ENCODE measurements at regions not wholly inside any gene's neighbourhood (a gene's known extent, or its start where the extent isn't known, plus 50 kb on each side); places are given as distances from the start of the nearest gene placed in this dataset.
"Not testable (repeated sequence)": the region's sequence is repeated elsewhere in the genome, so short reads cannot be mapped to it uniquely, and the experiment has no call there.

DNA sequence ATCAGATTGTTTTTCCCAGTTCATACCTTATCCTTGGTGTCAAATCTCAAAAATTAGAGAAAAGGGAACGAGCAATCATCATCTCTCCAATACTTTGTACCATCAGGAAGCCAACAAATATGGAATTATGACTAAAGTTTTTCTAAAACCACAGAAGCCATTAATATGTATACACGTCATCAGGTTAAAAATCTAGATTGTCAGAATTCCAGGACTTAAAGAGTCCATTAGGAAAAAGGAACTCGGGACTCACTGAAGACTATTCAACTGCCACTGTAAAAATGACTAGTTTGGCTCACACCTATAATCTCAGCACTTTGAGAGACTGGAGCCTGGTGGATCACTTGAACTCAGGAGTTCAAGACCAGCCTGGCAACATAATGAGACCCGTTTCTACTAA lies 344.4 kb upstream of the LRRC4C start:
- H3K36me3 ChIP-seq (ENCODE audit: insufficient read depth, low read length): no peaks in the 10 kb centered on the region
- H4K20me1 ChIP-seq (ENCODE audit: insufficient read depth): no peaks in the 10 kb centered on the region
- H3K9me3 ChIP-seq (ENCODE audit: low read length): no peaks in the 10 kb centered on the region
- no peak overlapping the region for H3K4me3 ChIP-seq (ENCODE audit: low read length)
- H3K4me2 ChIP-seq (ENCODE audit: low read length): no peak overlapping the region
- no peaks in the 10 kb centered on the region for H3K79me2 ChIP-seq (replicated peaks; ENCODE audit: insufficient read depth, low read length)
- no peak overlapping the region for H3K9ac ChIP-seq (ENCODE audit: low read length)
- H3K9me2 ChIP-seq (ENCODE audit: insufficient read depth, low read length): no peaks in the 10 kb centered on the region
- H2AFZ ChIP-seq (ENCODE audit: low read depth, low read length): no peak overlapping the region
- H3K27me3 ChIP-seq (ENCODE audit: insufficient read depth, low read depth, low read length): no peaks in the 10 kb centered on the region
- H3K27ac ChIP-seq (ENCODE audit: low read length): no peak overlapping the region
- TF ChIP-seq TAF1 (IDR thresholded peaks at IDR 0.05; ENCODE audit: low read depth): no peak
- TF ChIP-seq RAD21 (conservative IDR thresholded peaks at IDR 0.05): no peak
- TF ChIP-seq EP300 (conservative IDR thresholded peaks at IDR 0.05; ENCODE audit: poor library complexity, severe bottlenecking): no peak
- no peak for TF ChIP-seq EZH2 (IDR thresholded peaks at IDR 0.05; ENCODE audit: borderline replicate concordance, insufficient read depth, low read length, poor library complexity, severe bottlenecking)
- TF ChIP-seq, protein P1, sequence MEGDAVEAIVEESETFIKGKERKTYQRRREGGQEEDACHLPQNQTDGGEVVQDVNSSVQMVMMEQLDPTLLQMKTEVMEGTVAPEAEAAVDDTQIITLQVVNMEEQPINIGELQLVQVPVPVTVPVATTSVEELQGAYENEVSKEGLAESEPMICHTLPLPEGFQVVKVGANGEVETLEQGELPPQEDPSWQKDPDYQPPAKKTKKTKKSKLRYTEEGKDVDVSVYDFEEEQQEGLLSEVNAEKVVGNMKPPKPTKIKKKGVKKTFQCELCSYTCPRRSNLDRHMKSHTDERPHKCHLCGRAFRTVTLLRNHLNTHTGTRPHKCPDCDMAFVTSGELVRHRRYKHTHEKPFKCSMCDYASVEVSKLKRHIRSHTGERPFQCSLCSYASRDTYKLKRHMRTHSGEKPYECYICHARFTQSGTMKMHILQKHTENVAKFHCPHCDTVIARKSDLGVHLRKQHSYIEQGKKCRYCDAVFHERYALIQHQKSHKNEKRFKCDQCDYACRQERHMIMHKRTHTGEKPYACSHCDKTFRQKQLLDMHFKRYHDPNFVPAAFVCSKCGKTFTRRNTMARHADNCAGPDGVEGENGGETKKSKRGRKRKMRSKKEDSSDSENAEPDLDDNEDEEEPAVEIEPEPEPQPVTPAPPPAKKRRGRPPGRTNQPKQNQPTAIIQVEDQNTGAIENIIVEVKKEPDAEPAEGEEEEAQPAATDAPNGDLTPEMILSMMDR (IDR thresholded peaks at IDR 0.05; ENCODE audit: poor library complexity, severe bottlenecking): no peak
- TF ChIP-seq POLR2AphosphoS5 (IDR thresholded peaks at IDR 0.05): no peak
- H3F3A ChIP-seq (ENCODE audit: insufficient read depth, low read length, poor library complexity, severe bottlenecking): no peaks in the 10 kb centered on the region

DNA sequence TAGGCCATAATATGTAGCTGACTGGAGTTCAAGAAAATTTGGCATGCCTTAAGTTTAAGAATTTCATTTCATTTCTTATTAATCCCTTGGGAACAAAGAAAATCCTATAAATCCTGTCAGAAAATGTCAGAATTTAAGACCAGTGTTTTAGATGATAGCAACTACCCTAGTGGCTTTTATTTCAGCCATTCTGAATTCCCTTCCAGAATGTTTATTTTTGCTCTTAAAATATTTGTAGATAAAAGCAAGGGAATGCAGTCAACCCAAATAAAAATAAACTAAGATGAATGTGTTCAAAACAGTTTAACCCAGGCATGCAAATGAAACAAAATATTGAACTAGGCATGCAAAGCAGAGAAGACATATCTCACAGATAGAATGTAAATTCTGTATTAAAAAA lies 356.9 kb upstream of the LRRC4C start:
- no peak overlapping the region for H2AFZ ChIP-seq (ENCODE audit: low read depth, low read length)
- H3K4me2 ChIP-seq (ENCODE audit: low read length): no peak overlapping the region
- no peaks in the 10 kb centered on the region for H4K20me1 ChIP-seq (ENCODE audit: insufficient read depth)
- H3K9me2 ChIP-seq (ENCODE audit: insufficient read depth, low read length): no peaks in the 10 kb centered on the region
- H3K36me3 ChIP-seq (ENCODE audit: insufficient read depth, low read length): no peaks in the 10 kb centered on the region
- H3K27ac ChIP-seq (ENCODE audit: low read length): no peak overlapping the region
- no peak overlapping the region for H3K9ac ChIP-seq (ENCODE audit: low read length)
- H3K4me3 ChIP-seq (ENCODE audit: low read length): no peak overlapping the region
- TF ChIP-seq MXI1 (conservative IDR thresholded peaks at IDR 0.05; ENCODE audit: poor library complexity, severe bottlenecking) (no peak), EP300 (conservative IDR thresholded peaks at IDR 0.05; ENCODE audit: poor library complexity, severe bottlenecking) (no peak), TAF1 (IDR thresholded peaks at IDR 0.05; ENCODE audit: low read depth) (no peak), EZH2 (IDR thresholded peaks at IDR 0.05; ENCODE audit: borderline replicate concordance, insufficient read depth, low read length, poor library complexity, severe bottlenecking) (no peak), RAD21 (conservative IDR thresholded peaks at IDR 0.05) (no peak), POLR2AphosphoS5 (IDR thresholded peaks at IDR 0.05) (no peak), SMC3 (conservative IDR thresholded peaks at IDR 0.05; ENCODE audit: poor library complexity) (no peak)
- TF ChIP-seq, protein P1 (IDR thresholded peaks at IDR 0.05; ENCODE audit: poor library complexity, severe bottlenecking): no peak
- TF ChIP-seq, protein P2, sequence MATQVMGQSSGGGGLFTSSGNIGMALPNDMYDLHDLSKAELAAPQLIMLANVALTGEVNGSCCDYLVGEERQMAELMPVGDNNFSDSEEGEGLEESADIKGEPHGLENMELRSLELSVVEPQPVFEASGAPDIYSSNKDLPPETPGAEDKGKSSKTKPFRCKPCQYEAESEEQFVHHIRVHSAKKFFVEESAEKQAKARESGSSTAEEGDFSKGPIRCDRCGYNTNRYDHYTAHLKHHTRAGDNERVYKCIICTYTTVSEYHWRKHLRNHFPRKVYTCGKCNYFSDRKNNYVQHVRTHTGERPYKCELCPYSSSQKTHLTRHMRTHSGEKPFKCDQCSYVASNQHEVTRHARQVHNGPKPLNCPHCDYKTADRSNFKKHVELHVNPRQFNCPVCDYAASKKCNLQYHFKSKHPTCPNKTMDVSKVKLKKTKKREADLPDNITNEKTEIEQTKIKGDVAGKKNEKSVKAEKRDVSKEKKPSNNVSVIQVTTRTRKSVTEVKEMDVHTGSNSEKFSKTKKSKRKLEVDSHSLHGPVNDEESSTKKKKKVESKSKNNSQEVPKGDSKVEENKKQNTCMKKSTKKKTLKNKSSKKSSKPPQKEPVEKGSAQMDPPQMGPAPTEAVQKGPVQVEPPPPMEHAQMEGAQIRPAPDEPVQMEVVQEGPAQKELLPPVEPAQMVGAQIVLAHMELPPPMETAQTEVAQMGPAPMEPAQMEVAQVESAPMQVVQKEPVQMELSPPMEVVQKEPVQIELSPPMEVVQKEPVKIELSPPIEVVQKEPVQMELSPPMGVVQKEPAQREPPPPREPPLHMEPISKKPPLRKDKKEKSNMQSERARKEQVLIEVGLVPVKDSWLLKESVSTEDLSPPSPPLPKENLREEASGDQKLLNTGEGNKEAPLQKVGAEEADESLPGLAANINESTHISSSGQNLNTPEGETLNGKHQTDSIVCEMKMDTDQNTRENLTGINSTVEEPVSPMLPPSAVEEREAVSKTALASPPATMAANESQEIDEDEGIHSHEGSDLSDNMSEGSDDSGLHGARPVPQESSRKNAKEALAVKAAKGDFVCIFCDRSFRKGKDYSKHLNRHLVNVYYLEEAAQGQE (IDR thresholded peaks at IDR 0.05; ENCODE audit: borderline replicate concordance): no peak
- H3F3A ChIP-seq (ENCODE audit: insufficient read depth, low read length, poor library complexity, severe bottlenecking): no peaks in the 10 kb centered on the region
- no peaks in the 10 kb centered on the region for H3K27me3 ChIP-seq (ENCODE audit: insufficient read depth, low read depth, low read length)
- H3K79me2 ChIP-seq (replicated peaks; ENCODE audit: insufficient read depth, low read length): no peaks in the 10 kb centered on the region
- no peaks in the 10 kb centered on the region for H3K9me3 ChIP-seq (ENCODE audit: low read length)

DNA sequence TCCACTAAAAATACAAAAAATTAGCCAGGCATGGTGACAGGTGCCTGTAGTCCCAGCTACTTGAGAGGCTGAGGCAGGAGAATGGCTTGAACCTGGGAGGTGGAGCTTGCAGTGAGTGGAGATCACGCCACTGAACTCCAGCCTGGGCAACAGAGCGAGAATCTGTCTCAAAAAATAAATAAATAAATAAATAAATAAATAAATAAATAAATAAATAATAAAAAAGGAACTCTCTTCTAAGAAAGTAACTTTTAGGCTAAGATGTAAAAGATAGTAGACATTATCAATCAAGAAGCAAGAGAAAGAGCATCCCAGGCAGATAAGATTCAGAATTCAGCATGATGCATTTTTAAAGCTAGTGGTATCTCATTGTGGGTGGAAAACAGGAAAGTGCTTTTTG lies 364.8 kb upstream of the LRRC4C start:
- H3K4me3 ChIP-seq (ENCODE audit: low read length); H3K9me3 ChIP-seq (ENCODE audit: low read length); H3K79me2 ChIP-seq (replicated peaks; ENCODE audit: insufficient read depth, low read length); H3K9me2 ChIP-seq (ENCODE audit: insufficient read depth, low read length); H4K20me1 ChIP-seq (ENCODE audit: insufficient read depth); H3K27me3 ChIP-seq (ENCODE audit: insufficient read depth, low read depth, low read length); H3K9ac ChIP-seq (ENCODE audit: low read length); H3K36me3 ChIP-seq (ENCODE audit: insufficient read depth, low read length); H2AFZ ChIP-seq (ENCODE audit: low read depth, low read length); H3K27ac ChIP-seq (ENCODE audit: low read length); H3F3A ChIP-seq (ENCODE audit: insufficient read depth, low read length, poor library complexity, severe bottlenecking); H3K4me2 ChIP-seq (ENCODE audit: low read length): not testable (repeated sequence)
